ENCODE measurements at regions not wholly inside any gene's neighbourhood (a gene's known extent, or its start where the extent isn't known, plus 50 kb on each side); places are given as distances from the start of the nearest gene placed in this dataset.

- no peak for DNase-seq (ENCODE audit: low read depth, low spot score)
- POLR2A ChIA-PET: no interaction called here
Measured at GRCh38 chr13:22270881-22271280, 600.0 kb downstream of the FGF9 start.

DNA sequence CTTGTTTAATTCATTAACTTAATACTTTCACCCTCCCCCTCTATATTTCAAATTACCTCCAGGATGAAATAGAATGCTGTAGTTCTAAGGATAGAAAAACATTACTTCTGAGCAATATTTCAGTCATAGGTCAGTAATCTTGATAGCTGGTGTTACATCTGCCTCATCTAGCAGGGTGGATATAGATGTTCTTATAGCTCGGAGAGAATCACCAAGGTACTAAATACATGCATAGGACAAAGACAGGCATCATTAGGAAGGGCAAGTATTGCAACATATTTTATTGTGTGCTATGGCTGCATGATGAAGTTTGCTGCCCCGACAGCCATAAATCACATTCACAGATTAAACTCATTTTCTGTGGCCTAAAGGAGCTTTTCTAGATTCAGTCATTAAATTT lies 601.0 kb downstream of the FGF9 start:
- no peak for TF ChIP-seq CTCF (IDR thresholded peaks at IDR 0.05; ENCODE audit: insufficient read depth, low read length, missing control alignments)
- POLR2A ChIA-PET: no interaction called here
- CTCF ChIA-PET: no interaction called here
- no peak for DNase-seq (ENCODE audit: low read depth, low spot score)
- no peak overlapping the region for H3K4me3 ChIP-seq (ENCODE audit: low read depth, low read length)

More at GRCh38 chr13:22270881-22271280, 600.0 kb downstream of the FGF9 start:
- H3K4me3 ChIP-seq (ENCODE audit: low read depth, low read length): no peak overlapping the region
- CTCF ChIA-PET: no interaction called here
- no peak for TF ChIP-seq CTCF (IDR thresholded peaks at IDR 0.05; ENCODE audit: insufficient read depth, low read length, missing control alignments)

DNA sequence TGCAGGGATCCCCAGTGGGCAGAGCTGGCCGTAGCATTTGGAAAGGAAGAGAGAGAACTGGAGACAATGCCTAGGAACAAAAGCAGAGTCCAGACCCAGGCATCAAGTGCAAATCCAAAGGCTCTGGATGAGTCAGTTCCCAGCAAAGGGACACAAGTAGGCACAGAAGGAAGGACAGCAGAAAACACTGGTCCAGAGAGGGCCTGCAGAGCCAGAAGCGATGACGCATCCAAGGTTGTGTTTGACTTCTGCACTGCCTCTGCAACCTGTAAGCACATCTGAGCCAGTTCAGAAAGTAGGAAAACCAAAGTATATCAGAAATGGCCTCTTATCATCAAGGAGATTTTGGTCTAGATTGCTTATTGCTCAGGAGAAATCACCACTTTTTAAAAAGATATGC lies 604.5 kb downstream of the FGF9 start:
- POLR2A ChIA-PET: no interaction called here
- CTCF ChIA-PET: no interaction called here
- no peak for TF ChIP-seq CTCF (IDR thresholded peaks at IDR 0.05; ENCODE audit: insufficient read depth, low read length, missing control alignments)
- H3K4me3 ChIP-seq (ENCODE audit: low read depth, low read length): no peak overlapping the region
- no peak for DNase-seq (ENCODE audit: low read depth, low spot score)

DNA sequence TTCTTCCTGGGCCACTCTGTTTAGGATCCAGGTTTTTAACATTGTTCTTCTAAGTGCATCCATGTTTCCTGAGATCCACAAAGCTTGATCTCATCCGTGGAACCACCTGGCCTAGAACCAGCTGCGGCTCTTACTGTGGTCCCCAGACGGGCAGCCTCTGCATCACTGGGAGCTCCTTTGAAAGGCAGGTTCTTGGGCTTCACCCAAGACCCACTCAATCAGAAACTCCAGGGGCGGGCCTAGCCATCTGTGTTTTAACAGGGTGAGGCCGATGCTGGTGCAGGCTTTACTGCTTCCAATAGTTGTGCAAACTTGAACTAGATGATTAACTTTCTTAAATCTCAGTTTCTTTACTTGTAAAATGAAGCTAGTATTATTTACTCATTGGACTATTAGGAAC lies 605.7 kb downstream of the FGF9 start:
- no peak overlapping the region for H3K4me3 ChIP-seq (ENCODE audit: low read depth, low read length)
- ChIA-PET CTCF (no interaction called here), POLR2A (no interaction called here)
- no peak for DNase-seq (ENCODE audit: low read depth, low spot score)
- TF ChIP-seq CTCF (IDR thresholded peaks at IDR 0.05; ENCODE audit: insufficient read depth, low read length, missing control alignments): no peak

DNA sequence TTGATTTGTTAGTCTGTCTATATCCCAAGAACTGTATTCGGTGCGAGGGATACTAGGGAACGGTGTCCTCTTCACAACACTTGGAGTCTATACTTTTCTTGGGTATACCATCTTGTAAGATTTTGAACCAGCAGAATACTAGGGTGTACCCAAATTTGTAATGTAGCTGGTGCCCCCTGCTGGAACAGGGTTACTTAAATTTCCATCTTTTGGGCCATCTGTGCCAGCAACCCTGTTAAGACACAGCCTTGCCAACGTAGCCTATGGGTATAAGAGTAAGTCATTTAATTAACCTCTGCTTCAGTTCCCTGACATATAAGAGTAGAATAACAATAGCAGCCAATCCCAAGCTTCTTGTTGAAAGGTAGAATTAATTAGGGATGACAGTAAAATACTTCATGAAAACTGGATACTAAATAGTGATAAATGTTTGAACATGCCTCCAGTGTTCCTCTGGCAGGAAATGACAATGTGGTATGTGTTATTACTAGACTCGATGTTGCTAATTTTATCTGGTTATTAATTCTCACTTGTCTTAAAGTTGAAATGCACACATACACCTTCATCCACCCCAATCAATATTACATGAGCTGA lies 607.6 kb downstream of the FGF9 start:
- DNase-seq (ENCODE audit: low read depth, low spot score): no peak
- ChIA-PET POLR2A (no interaction called here), CTCF (no interaction called here)
- no peak overlapping the region for H3K4me3 ChIP-seq (ENCODE audit: low read depth, low read length)
- TF ChIP-seq CTCF (IDR thresholded peaks at IDR 0.05; ENCODE audit: insufficient read depth, low read length, missing control alignments): no peak

DNA sequence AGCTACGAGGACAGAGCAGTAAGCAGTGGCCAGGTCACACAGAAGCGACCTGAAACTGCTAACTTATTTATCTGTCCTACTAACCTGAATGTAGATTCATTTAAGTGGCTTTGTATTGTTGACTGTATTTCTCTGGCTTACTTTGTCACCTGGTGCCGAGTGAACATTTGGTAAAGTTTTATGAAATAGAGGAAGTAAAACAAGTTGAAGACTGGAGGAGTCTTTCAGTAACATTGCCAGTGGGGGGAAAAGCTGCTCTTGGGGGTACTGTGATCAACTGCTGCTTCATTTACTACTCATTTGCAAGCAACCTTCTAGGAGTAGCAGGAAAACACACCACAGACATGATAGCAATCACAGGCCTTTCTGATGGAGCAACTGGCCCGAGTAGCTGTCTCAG lies 615.0 kb downstream of the FGF9 start:
- no peak for TF ChIP-seq CTCF (IDR thresholded peaks at IDR 0.05; ENCODE audit: insufficient read depth, low read length, missing control alignments)
- H3K4me3 ChIP-seq (ENCODE audit: low read depth, low read length): no peak overlapping the region
- ChIA-PET CTCF (no interaction called here), POLR2A (no interaction called here)
- no peak for DNase-seq (ENCODE audit: low read depth, low spot score)
